ENCODE measurements at regions not wholly inside any gene's neighbourhood (a gene's known extent, or its start where the extent isn't known, plus 50 kb on each side); places are given as distances from the start of the nearest gene placed in this dataset.

DNA sequence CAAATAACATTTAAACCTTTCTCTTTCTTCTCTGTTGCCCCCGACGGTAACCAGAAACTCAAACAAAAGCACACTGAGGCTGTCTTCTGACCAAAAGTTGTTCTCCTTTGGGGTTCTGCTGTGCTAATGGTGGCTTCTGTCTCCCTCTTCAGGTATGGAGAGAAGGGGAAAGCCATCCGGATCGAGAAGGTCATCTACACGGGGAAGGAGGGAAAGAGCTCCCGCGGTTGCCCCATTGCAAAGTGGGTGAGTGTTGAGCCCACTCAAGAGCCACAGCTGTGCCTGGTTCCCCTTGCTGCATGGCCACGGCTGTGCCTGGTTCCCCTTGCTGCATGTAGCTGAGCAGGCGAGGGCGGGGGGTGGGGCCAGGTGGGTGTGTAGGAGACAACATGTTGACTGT is 67.4 kb downstream of the BOLA3 start:
- no peak for TF ChIP-seq POLR2AphosphoS5 (IDR thresholded peaks at IDR 0.05)
- TF ChIP-seq POLR2A (IDR thresholded peaks at IDR 0.05) = no peak
